SH-SY5Y (cell line): ENCODE measurements at regions not wholly inside any gene's neighbourhood (a gene's known extent, or its start where the extent isn't known, plus 50 kb on each side); places are given as distances from the start of the nearest gene placed in this dataset.

ENCODE experiments used
- GATA2 ChIP-seq: IDR thresholded peaks from 2 replicates; pipeline ENCODE4 v1.6.1; 2011; ENCODE audit warnings: mild to moderate bottlenecking, low read depth, low read length
- GATA3 ChIP-seq: IDR thresholded peaks from 2 replicates; pipeline ENCODE4 v1.6.1; 2011; ENCODE audit warnings: low read depth, mild to moderate bottlenecking, low read length, moderate library complexity

DNA sequence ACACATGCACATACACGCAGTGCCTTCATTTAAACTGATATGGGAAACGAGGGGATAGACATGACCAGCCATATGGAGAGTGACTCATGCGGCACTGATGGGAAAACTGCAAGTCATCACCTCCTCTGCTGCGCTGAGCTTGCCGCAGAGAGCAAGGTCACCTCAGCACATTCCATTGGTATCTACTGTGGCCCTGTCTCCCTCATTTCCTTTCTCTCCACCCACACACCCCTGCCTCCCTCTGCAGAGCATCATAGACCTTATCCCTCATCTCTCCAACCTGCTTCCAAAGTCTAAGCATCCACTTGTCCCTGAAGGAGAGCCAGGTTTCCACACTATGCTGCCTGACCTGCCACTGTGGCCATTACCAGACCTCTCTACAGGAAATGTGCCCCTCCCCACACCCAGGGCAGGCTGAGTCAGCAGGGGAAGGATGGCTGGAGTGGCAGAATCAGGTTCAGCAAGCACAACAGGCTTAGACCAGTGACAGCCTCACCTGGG is 116.9 kb upstream of the SNX19 start:
- no peak for TF ChIP-seq GATA2
- TF ChIP-seq GATA3 = no peak
